Hepatocyte (in vitro differentiated cells): ENCODE measurements at regions not wholly inside any gene's neighbourhood (a gene's known extent, or its start where the extent isn't known, plus 50 kb on each side); places are given as distances from the start of the nearest gene placed in this dataset.

Experiments
- CTCF ChIP-seq: fragments of 200-600 bp; sonication (generic); IDR thresholded peaks from 2 replicates; pipeline ENCODE4 v1.5.1; 2016; ENCODE audit warnings: antibody characterized with exemption, mild to moderate bottlenecking; ENCODE audit not compliant: poor library complexity
- EZH2 ChIP-seq: fragments of 200-600 bp; sonication (generic); IDR thresholded peaks from 2 replicates; pipeline ENCODE4 v1.6.1; 2016; ENCODE audit warnings: antibody characterized with exemption, mild to moderate bottlenecking, borderline replicate concordance
- EZH2phosphoT487 ChIP-seq: fragments of 200-600 bp; sonication (generic); IDR thresholded peaks from one replicate; pipeline ENCODE4 v1.6.1; 2018; ENCODE audit warnings: antibody characterized with exemption, mild to moderate bottlenecking, low read depth, moderate library complexity; ENCODE audit not compliant: unreplicated experiment, severe bottlenecking

- TF ChIP-seq CTCF: no peak
- no peak for TF ChIP-seq EZH2phosphoT487
- TF ChIP-seq EZH2: no peak
Measured at GRCh38 chr2:215658635-215659305, 222.9 kb upstream of the FN1 start.
